ENCODE measurements at regions not wholly inside any gene's neighbourhood (a gene's known extent, or its start where the extent isn't known, plus 50 kb on each side); places are given as distances from the start of the nearest gene placed in this dataset.

DNA sequence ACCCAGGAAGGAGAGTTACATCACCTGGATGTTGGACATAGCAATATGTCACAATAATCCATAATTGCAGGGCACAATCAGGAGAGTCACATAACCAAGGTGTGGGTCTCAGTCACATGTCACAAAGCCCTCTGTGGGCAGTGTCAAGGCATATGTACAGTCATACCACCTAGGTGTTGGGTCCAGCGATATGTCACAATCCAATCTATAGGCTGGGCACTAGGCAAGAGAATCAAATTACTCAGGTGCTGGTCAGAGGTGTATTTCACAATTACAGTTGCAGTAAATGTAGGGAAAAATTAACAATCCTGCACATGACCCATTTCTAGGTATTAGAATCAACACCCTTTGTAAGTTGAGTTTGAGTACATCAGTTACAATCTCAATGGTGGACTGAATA is 126.2 kb upstream of the ZNF91 start:
- no peaks in the 10 kb centered on the region for H3K4me1 Mint-ChIP-seq
- no peak for ATAC-seq
- H3K36me3 Mint-ChIP-seq: no peaks in the 10 kb centered on the region
- no peak overlapping the region for H3K4me3 Mint-ChIP-seq
- no peak overlapping the region for H3K27ac Mint-ChIP-seq
- H3K9me3 Mint-ChIP-seq: peaks cover 8% of the 10 kb centered on the region
- no peaks in the 10 kb centered on the region for H3K27me3 Mint-ChIP-seq

- Mint-ChIP-seq H3K36me3 (no peaks in the 10 kb centered on the region), H3K9me3 (peaks cover 3% of the 10 kb centered on the region), H3K4me1 (no peaks in the 10 kb centered on the region), H3K27ac (no peak overlapping the region), H3K27me3 (no peaks in the 10 kb centered on the region), H3K4me3 (no peak overlapping the region)
- no peak for ATAC-seq
Measured at GRCh38 chr19:23520441-23520840, 125.2 kb upstream of the ZNF91 start.

GRCh38 chr19:23519031-23519430 is 123.8 kb upstream of the ZNF91 start:
- Mint-ChIP-seq H3K4me1 (no peaks in the 10 kb centered on the region), H3K9me3 (peaks cover 3% of the 10 kb centered on the region)

GRCh38 chr19:23516266-23516665 is 121.0 kb upstream of the ZNF91 start:
- Mint-ChIP-seq H3K9me3 (peaks cover 3% of the 10 kb centered on the region), H3K4me1 (no peaks in the 10 kb centered on the region), H3K4me3 (no peak overlapping the region), H3K27me3 (no peaks in the 10 kb centered on the region), H3K27ac (no peak overlapping the region), H3K36me3 (no peaks in the 10 kb centered on the region)
- no peak for ATAC-seq

More at GRCh38 chr19:23519031-23519430, 123.8 kb upstream of the ZNF91 start:
- ATAC-seq: no peak
- H3K36me3 Mint-ChIP-seq: no peaks in the 10 kb centered on the region
- H3K27ac Mint-ChIP-seq: no peak overlapping the region
- no peaks in the 10 kb centered on the region for H3K27me3 Mint-ChIP-seq
- no peak overlapping the region for H3K4me3 Mint-ChIP-seq

- Mint-ChIP-seq H3K27me3 (no peaks in the 10 kb centered on the region), H3K9me3 (peaks cover 3% of the 10 kb centered on the region), H3K4me1 (no peaks in the 10 kb centered on the region), H3K27ac (no peak overlapping the region), H3K36me3 (no peaks in the 10 kb centered on the region), H3K4me3 (no peak overlapping the region)
- no peak for ATAC-seq
Measured at GRCh38 chr19:23515551-23515950, 120.3 kb upstream of the ZNF91 start.

DNA sequence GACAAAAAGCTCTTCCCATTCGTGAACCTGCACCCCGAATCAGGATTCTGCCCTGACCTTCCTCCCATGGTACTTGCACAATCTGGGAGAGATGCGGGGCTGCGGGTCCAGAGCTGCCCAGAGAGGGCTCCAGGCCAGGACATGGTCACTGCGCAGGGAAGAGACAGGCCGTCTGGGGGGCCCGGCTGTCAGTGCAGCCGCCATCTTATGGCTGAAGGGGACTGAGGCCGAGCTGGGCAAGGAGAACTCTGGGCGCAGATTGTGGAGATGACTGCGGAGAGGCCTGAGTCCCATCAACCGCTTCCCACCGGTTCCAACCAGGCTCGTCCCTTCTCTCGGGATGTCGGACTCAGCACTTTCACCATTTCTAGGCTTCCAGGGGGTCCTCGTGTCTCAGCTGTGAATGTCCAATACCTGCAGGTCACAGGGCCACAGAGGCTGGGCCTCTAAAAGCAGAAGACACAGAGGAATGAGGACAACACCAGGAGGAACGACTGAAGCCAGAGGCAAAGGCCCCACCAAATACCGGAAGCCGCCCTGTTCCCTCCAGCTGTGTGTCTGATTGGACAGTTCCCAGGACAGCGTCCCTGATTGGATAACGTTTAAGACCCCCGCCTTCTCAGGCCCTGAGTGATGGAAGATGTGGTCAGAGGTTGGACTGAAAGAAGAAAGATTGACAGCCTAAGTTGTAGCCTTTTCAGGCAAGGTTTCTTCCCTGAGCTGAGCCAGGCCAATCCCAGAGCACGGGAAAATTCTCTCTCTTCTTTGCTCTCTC is 117.1 kb upstream of the ZNF91 start:
- H3K4me1 Mint-ChIP-seq: no peaks in the 10 kb centered on the region
- H3K36me3 Mint-ChIP-seq: no peaks in the 10 kb centered on the region
- no peak for ATAC-seq
- no peaks in the 10 kb centered on the region for H3K9me3 Mint-ChIP-seq
- H3K4me3 Mint-ChIP-seq: no peak overlapping the region
- H3K27ac Mint-ChIP-seq: no peak overlapping the region
- H3K27me3 Mint-ChIP-seq: no peaks in the 10 kb centered on the region

GRCh38 chr19:23509686-23510450 is 114.6 kb upstream of the ZNF91 start:
- no peak overlapping the region for H3K4me3 Mint-ChIP-seq
- H3K27ac Mint-ChIP-seq: no peak overlapping the region
- no peaks in the 10 kb centered on the region for H3K27me3 Mint-ChIP-seq
- no peaks in the 10 kb centered on the region for H3K9me3 Mint-ChIP-seq
- H3K36me3 Mint-ChIP-seq: no peaks in the 10 kb centered on the region
- no peaks in the 10 kb centered on the region for H3K4me1 Mint-ChIP-seq
- ATAC-seq: no peak

DNA sequence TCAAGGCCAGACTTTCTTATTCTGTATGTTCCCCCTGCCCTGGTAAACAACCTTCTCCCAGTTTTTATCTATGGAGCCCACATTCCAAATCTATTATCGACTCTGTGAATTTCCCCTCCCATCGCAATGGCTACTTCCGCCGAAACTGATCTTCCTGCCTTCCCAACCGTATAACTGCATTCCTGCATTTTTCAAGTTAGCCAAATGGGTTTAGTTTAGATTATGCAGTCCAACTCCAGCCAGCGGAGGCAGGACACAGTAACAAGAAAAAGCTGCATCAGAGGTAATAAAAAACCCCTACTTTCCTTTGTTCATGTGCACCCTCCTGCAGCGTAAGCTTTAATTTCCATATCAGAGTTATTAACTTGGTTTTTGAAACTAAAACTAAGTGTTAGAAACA is 112.2 kb upstream of the ZNF91 start:
- H3K9me3 Mint-ChIP-seq: no peaks in the 10 kb centered on the region
- ATAC-seq: no peak
- H3K36me3 Mint-ChIP-seq: no peaks in the 10 kb centered on the region
- H3K4me1 Mint-ChIP-seq: no peaks in the 10 kb centered on the region
- no peak overlapping the region for H3K27ac Mint-ChIP-seq
- no peaks in the 10 kb centered on the region for H3K27me3 Mint-ChIP-seq
- no peak overlapping the region for H3K4me3 Mint-ChIP-seq

DNA sequence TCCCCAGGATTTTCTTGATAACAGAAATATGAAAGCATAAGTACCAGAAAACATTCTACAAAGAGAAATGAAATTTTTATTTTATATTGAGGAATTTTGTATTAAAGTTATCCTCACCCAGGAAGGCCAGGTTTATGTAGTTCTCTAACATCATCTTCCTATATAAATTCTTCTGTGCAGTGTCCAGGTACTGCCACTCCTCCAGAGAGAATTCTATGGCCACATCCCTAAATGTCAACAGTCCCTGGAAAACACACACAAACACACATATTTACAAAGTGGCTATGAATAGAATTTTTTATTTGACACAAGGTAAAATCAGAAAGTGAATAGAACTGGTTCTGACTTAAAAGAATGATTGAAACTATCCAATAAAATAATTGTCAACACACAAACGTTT is 110.5 kb upstream of the ZNF91 start:
- H3K27ac Mint-ChIP-seq: no peak overlapping the region
- no peaks in the 10 kb centered on the region for H3K9me3 Mint-ChIP-seq
- no peaks in the 10 kb centered on the region for H3K27me3 Mint-ChIP-seq
- H3K4me1 Mint-ChIP-seq: no peaks in the 10 kb centered on the region
- H3K4me3 Mint-ChIP-seq: no peak overlapping the region
- H3K36me3 Mint-ChIP-seq: no peaks in the 10 kb centered on the region
- no peak for ATAC-seq

- no peak overlapping the region for H3K4me3 Mint-ChIP-seq
- peaks cover 6% of the 10 kb centered on the region for H3K27me3 Mint-ChIP-seq
- no peaks in the 10 kb centered on the region for H3K4me1 Mint-ChIP-seq
- peaks cover 15% of the 10 kb centered on the region for H3K9me3 Mint-ChIP-seq
- no peak for ATAC-seq
- no peaks in the 10 kb centered on the region for H3K36me3 Mint-ChIP-seq
- no peak overlapping the region for H3K27ac Mint-ChIP-seq
Measured at GRCh38 chr19:23482829-23483228, 87.6 kb upstream of the ZNF91 start.

- Mint-ChIP-seq H3K4me3 (no peak overlapping the region), H3K27me3 (peaks cover 8% of the 10 kb centered on the region), H3K4me1 (no peaks in the 10 kb centered on the region), H3K36me3 (no peaks in the 10 kb centered on the region), H3K9me3 (peaks cover 17% of the 10 kb centered on the region), H3K27ac (no peak overlapping the region)
- no peak for ATAC-seq
Measured at GRCh38 chr19:23481043-23481442, 85.8 kb upstream of the ZNF91 start.

GRCh38 chr19:23475477-23475876 is 80.2 kb upstream of the ZNF91 start:
- Mint-ChIP-seq H3K27ac (no peak overlapping the region), H3K9me3 (peaks cover 12% of the 10 kb centered on the region), H3K4me3 (no peak overlapping the region), H3K27me3 (peaks cover 13% of the 10 kb centered on the region), H3K4me1 (no peaks in the 10 kb centered on the region), H3K36me3 (no peaks in the 10 kb centered on the region)
- ATAC-seq: no peak

DNA sequence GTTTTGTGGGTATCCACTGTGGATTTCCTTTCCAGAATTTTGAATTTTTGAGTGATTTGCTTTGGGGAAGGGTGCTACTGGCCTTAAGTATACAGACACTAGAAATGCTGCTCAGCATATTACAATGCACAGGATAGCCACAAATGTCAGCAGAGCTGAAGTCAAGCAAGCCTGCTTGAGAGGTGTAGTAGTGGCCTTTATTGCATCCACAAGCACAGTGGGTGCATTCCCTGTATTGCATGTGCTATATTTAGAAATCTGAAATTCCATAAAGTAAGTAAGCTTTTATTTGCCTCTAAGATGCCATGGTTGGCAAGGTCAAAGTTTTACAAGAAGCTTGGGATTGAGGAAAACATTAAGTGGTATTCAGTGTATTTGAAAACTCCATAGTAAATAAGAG is 79.5 kb upstream of the ZNF91 start:
- Mint-ChIP-seq H3K36me3 (peaks cover 3% of the 10 kb centered on the region), H3K27ac (no peak overlapping the region), H3K4me3 (no peak overlapping the region), H3K9me3 (peaks cover 14% of the 10 kb centered on the region), H3K27me3 (peaks cover 20% of the 10 kb centered on the region), H3K4me1 (no peaks in the 10 kb centered on the region)
- ATAC-seq: no peak

DNA sequence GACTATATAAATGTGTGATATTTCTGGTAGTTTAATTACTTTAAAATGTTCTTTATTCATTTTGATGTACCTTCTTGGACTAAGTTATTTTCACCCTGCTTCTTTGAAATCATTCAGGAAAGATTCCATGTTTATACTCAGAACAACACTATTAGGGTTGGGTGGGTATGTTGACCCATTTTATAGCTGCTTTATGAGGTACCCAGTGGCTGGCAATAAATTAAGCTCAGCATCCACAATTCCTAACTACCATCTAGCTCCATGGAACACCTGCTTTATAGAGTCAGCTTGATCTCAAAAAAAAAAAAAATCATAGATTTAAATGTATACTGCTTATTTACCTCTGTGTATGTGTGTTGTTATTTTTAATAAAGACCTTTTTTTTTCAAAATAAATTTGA is 78.9 kb upstream of the ZNF91 start:
- Mint-ChIP-seq H3K4me3 (no peak overlapping the region), H3K9me3 (peaks cover 20% of the 10 kb centered on the region), H3K36me3 (peaks cover 9% of the 10 kb centered on the region), H3K27ac (no peak overlapping the region), H3K27me3 (peaks cover 26% of the 10 kb centered on the region), H3K4me1 (no peaks in the 10 kb centered on the region)
- ATAC-seq: no peak

- no peak for ATAC-seq
- Mint-ChIP-seq H3K36me3 (peaks cover 30% of the 10 kb centered on the region), H3K27ac (no peak overlapping the region), H3K4me3 (no peak overlapping the region), H3K4me1 (no peaks in the 10 kb centered on the region), H3K9me3 (peaks cover 40% of the 10 kb centered on the region), H3K27me3 (peaks cover 38% of the 10 kb centered on the region)
Measured at GRCh38 chr19:23470873-23471545, 75.7 kb upstream of the ZNF91 start.
